Stimulated activated CD4-positive, alpha-beta T cell treated with anti-CD3 and anti-CD28 coated beads, Interleukin-15, amount 100 ng/mL, for 1 hour (primary cell): ENCODE measurements at regions not wholly inside any gene's neighbourhood (a gene's known extent, or its start where the extent isn't known, plus 50 kb on each side); places are given as distances from the start of the nearest gene placed in this dataset.
A peak's percentile ranks its signal among the peaks of the same experiment; 100 is the strongest.

Experiments
- DNase-seq, 2 donors: peaks; one replicate each; pipeline ENCODE4 v3.0.0-alpha.2; 2020; ENCODE audit warnings: low read depth in 1 of 2, low spot score in 1 of 2

DNA sequence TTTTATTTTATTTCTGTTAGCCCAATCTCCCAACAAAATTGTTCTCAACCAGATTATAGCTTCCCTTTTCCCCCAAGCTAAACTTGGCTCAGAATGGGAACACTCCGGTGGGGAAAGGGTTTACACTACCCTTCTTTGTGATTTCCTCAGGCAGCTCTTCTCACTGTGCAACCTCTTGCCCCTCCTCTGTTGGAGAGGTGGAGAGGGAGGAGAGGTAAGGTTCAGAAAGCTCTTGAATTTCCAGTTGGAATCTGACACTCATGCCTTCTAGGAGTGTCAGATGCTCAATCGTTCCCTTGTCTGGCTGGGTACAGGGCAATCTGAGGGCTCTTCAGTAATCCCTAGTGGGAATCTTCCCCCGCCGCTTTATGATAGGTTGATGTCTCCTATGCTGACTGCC is 486.1 kb upstream of the KLF12 start:
- DNase-seq = no peak

DNA sequence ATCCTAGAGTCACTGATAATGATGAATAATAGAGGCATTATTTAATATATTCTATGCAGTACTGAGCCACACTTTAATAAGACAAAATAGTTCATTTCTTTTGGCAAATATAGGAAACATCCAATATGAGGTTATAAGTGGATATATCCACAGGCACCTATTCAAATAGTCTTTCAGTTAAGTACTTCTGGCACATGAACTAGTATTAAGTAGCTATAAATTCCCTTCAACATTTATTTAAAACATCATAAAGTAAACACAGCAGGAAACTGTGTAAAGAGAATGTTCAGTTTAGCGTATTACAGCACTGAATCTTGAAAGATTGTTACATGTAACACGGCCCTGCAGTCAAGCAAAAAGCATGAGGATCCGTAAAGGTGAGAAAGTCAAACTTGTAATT is 463.3 kb upstream of the KLF12 start:
- no peak for DNase-seq

DNA sequence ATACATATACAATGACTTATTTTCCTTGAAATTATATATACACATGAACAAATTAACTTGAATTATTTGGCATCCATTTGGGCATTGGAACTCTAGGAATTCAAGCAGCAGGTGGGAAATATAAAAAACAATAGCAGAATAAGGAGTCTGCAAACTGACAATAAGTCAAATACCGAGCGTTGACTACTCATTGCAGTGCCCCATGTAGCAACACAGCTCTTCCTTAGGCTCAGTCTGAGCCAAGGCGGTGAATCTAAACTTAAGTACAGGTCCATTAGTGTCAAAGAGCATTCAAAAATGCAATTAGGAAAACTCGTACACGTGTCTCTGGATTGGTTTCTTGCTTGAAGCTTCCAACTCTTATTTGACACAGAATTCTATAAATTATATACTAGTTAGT is 462.5 kb upstream of the KLF12 start:
- no peak for DNase-seq

GRCh38 chr13:74593688-74594087 is 459.5 kb upstream of the KLF12 start:
- DNase-seq = no peak

GRCh38 chr13:74586847-74587246 is 452.6 kb upstream of the KLF12 start:
- DNase-seq = no peak

- no peak for DNase-seq
Observed at GRCh38 chr13:74576420-74576819, 442.2 kb upstream of the KLF12 start.

DNA sequence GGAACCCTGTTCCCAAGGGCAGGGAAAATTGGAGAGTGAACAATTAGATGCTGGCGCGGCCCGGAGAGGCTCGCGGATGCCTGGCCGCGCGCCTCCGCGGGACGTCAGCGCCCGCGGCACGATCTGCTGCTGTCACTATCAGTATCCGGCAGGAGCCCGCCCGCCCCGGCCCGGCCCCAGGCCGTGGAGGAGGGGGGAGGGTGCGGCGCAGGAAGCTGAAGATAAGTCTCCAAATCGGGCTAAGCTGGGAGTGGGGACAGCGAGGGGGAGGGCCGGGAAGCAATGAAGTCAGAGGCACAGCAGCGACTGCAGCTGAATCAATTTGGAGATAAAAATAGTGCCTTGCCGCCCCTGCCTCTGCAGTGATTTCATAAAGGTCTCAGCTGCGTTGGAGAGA is 441.5 kb upstream of the KLF12 start:
- peak; percentile 5 to 16 for DNase-seq

DNA sequence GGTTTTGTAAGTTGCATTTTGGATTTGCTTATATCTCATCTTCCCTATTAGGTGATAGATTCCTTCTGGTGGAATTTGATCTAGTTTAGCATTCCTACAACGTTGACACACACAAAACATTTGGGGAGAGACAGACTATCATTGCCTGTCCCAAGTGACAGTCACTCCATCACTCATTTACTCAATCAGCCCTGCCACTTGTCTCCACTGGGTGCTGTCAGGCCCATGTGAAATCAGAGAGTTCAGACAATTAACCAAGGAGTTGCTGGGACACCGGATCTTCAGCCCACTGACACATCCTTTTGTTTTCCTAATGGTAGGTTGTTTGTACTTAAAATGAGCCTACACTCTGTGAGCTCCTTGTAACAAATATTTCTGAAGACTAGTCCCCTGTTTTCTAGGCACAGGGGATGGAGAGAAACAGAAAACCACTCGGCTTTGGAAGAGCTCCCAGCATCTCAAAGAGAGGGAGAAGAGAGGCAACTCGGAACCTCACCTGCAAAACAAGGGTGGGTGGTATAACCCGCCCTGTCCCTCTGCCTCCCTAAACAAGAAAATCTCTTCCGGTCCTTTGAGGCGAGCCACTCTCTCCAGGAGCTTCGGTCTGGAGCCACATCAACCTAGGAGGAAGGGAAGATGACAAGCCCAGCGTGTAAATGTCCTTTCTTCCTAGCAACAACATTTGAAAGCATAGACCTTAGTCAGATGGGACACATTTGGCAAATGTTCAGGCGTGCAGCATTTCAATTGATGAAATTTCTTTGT is 440.9 kb upstream of the KLF12 start:
- no peak for DNase-seq

GRCh38 chr13:74573654-74574053 is 439.4 kb upstream of the KLF12 start:
- DNase-seq = no peak

- no peak for DNase-seq
Observed at GRCh38 chr13:74571811-74572210, 437.6 kb upstream of the KLF12 start.

DNA sequence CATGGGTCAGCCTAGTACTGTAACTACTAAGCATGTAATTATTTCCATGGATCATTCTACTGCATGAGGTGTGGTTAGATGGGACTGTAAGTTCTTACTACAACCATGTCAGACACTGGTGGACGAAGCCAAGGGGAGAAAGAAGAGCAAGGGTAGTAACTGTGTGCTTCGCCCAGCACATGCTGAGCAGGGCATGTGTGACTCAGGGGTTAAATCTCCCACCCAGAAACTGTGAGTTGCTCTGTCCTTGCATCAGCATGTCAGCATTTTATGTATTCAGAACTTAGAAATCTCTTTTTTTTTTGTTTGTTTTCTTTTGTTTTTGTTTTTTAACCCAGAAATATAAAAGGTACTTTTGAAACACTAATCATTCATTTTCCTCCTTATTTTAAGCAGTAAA is 436.6 kb upstream of the KLF12 start:
- no peak for DNase-seq

- no peak for DNase-seq
Observed at GRCh38 chr13:74570046-74570445, 435.8 kb upstream of the KLF12 start.

DNA sequence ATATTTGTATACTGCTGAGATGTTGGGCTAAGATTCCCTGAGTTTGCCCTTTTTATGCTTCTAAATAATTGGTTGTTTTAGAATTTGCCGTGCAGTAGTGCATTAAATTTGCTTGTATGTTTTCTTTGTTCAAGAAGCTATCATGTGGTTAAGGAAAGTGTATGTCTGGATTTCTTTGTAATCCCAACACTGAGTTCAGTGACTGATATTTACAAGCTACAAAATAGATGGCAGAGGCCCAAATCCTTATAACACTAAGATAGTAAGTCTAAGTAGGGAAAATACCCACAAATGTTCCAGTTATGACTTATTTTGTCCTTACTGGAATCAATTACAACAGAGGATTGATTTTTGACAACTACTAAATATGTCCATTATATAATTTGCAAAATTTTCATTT is 435.0 kb upstream of the KLF12 start:
- no peak for DNase-seq

- no peak for DNase-seq
Observed at GRCh38 chr13:74567485-74567884, 433.3 kb upstream of the KLF12 start.

DNA sequence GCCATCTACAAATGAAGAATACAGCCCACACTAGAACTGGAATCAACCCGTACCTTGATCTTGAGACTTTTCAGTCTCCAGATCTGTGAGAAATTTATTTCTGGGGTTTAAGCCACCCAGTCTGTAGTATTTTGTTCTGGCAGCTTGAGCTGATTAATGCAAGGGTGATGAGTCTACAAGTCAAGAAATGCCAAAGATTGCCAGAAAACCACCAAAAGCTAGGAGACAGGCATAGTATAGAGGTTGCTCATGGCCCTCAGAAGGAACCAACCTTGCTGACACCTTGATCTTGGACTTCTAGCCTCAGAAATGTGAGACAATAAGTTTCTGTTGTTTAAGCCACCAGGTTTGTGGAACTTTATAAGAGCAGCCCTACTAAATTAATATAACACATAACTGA is 428.2 kb upstream of the KLF12 start:
- DNase-seq = no peak

- no peak for DNase-seq
Observed at GRCh38 chr13:74561155-74561554, 427.0 kb upstream of the KLF12 start.

- no peak for DNase-seq
Observed at GRCh38 chr13:74560325-74560724, 426.1 kb upstream of the KLF12 start.

DNA sequence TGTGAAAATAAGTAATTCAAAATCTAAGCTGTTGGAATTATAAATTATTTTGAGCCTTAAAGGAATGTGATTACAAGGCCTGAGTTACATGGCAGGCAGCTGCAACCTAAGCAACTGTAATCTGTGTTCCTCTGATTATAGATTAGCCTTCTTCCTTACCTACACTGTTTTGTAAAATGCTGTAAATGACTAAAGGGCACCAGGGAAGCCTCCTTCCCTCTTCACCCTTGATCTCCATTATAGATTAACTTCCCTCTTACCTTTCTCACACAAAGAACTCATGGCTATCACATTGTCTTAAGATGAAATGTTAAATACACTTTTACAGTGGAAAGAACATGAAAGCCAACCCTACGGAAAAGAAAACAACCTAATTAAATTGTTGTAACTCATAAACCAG is 423.7 kb upstream of the KLF12 start:
- no peak for DNase-seq

DNA sequence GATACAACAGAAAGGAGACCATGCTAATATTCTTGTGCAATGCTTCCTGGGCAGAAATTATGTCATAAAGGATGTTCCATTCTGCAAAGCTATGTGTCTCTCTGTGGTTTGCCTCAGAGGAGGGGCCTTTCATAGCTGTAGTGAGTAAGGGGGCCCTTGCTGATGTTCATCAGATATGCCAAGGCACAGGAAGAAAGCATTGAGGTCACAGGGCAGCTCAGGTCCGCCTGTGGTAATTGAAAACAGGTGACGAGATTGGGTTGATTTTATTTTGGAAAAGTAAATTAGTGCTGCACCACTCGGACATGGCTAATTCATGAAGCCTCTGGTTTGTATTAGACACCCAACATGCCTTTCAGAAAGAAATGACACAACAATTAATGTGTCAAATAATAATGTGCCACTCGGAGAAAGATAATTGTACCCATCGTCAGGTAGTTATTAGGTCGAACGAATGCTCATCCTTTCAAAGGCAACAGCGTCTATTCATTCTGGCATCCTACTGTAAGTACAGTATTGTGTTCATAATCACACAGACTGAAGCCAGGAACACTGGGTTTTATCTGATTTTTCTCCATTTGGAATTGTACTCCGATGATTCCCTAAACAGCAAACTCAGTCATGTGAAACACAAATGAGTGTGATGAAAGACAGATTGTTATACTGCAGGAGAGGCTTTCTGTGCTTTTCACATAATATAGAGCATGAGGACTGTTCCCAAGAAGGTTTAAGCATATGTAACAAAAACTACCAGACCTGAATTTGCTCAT is 421.6 kb upstream of the KLF12 start:
- DNase-seq = no peak

- DNase-seq = no peak
Observed at GRCh38 chr13:74555276-74555625, 421.0 kb upstream of the KLF12 start.

DNA sequence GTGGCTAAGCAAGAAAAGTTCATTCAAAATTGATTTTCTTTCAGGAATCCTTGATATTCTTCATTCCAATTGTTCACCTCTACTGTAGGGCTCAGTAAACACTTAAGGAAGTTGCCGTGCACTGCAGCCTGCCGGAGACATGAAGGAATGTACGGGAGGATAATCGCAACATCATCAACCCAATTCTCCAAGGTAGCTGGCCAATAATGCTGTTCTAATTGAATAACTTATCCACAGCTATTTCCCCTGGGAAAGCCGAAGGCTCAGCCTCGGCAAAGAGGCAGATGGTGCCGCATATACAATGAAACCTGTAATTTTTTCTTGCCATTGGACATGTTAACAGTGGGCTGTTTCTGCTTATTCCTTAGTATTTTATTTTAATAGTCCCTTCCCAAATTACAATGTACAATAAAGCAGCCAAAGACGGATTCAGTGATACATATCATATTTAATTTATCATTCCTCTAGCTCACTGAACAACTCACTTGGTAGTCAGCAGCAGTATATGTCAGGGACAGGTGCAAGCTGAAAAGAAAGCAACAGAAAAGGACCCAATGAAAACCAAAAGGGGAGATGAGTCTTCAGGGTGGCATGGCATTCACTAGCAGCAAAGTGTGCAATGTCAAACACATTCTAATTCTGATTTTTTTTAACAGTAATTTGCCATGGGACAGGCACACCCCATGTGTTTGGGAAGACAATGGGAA is 420.5 kb upstream of the KLF12 start:
- DNase-seq = no peak

- DNase-seq = no peak
Observed at GRCh38 chr13:74550039-74550438, 415.8 kb upstream of the KLF12 start.
